HL-60 (cell line): ENCODE measurements at regions not wholly inside any gene's neighbourhood (a gene's known extent, or its start where the extent isn't known, plus 50 kb on each side); places are given as distances from the start of the nearest gene placed in this dataset.

Experiments used
- CTCF ChIP-seq: IDR thresholded peaks from one replicate; pipeline ENCODE4 v1.5.1; 2011; ENCODE audit warnings: low read length, control low read depth, inconsistent platforms; ENCODE audit not compliant: insufficient read depth
- POLR2AphosphoS5 ChIP-seq: IDR thresholded peaks from 2 replicates; pipeline ENCODE4 v1.6.1; 2012; ENCODE audit warnings: low read depth
- REST ChIP-seq: IDR thresholded peaks from 2 replicates; pipeline ENCODE4 v1.6.1; 2012; ENCODE audit warnings: low read depth; ENCODE audit not compliant: insufficient replicate concordance
- SPI1 ChIP-seq: IDR thresholded peaks from 2 replicates; pipeline ENCODE4 v1.6.1; 2012; ENCODE audit warnings: low read depth, mild to moderate bottlenecking, borderline replicate concordance

- TF ChIP-seq CTCF (no peak), POLR2AphosphoS5 (no peak), REST (no peak), SPI1 (no peak)
Observed at GRCh38 chr10:88136712-88137111, 273.3 kb downstream of the PTEN start.
